Left ventricle myocardium inferior (tissue), 1 donor: ENCODE measurements at regions not wholly inside any gene's neighbourhood (a gene's known extent, or its start where the extent isn't known, plus 50 kb on each side); places are given as distances from the start of the nearest gene placed in this dataset.

Experiments used
- DNase-seq: peaks from one replicate; pipeline ENCODE4 v3.0.0-alpha.2; 2020
- H3K27ac ChIP-seq: fragments of 200-600 bp; replicated peaks from 2 replicates; pipeline ENCODE4 v1.8.0; 2021
- H3K27me3 ChIP-seq: fragments of 200-600 bp; 2 replicates; pipeline ENCODE4 v1.8.0; 2021; ENCODE audit warnings: low read depth
- H3K36me3 ChIP-seq: fragments of 200-600 bp; 2 replicates; pipeline ENCODE4 v1.8.0; 2021
- H3K4me1 ChIP-seq: fragments of 200-600 bp; 2 replicates; pipeline ENCODE4 v1.8.0; 2021
- H3K4me3 ChIP-seq: fragments of 200-600 bp; 2 replicates; pipeline ENCODE4 v1.8.0; 2021; ENCODE audit warnings: mild to moderate bottlenecking, moderate library complexity
- H3K9me3 ChIP-seq: fragments of 200-600 bp; replicated peaks from 2 replicates; pipeline ENCODE4 v1.8.0; 2021
- intact Hi-C: fragments of 100-400 bp; cut with micrococcal nuclease; formaldehyde crosslinking; loops from one replicate; pipeline ENCODE4 v1.11.0; 2022
- TF ChIP-seq, protein P1 (sequence below): fragments of 200-600 bp; IDR thresholded peaks from 2 replicates; pipeline ENCODE4 v1.8.0; 2021; ENCODE audit warnings: antibody characterized with exemption, mild to moderate bottlenecking, borderline replicate concordance
- donor health status: DM: no; HTN: yes; CAD: no; lungs with severe emphysema.

DNA sequence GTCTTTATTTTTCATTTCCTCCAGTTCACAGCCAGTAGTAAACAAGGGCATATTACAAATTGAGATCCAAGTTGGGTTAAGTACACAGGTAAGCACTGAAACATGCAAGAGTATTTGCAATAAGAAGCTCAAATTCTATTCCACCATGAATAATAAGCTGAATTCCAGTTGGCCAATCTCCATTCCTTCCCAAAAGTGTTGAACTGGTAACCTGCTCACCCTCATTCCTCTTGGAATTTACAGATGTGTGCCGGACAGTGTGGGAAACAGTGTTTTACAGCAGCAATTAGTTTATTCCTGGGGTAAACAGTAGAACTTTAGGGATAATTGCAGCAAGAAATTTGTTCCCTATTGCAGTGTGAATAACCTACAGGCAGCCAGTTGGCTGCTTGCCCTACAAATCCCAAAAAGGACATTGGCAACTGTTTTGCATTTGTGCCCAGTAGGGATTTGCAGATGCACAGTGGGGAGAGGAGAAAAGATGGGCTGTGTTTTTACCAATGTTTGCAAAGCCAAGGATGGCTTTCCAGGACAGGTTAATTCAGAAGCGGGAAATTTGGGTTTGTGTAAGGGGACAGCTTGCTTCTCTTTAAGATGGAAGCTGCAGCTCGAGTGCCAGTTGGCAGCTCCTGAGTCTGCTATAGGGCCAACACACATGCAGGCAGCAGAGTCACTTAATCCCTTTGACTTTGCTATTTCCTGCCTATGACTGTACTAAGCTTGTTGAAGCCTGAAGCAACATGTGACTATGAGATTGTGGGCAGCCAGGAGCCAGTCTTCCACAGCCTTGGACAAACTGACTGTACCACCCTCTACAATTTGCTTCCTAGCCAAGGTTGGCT, 318.9 kb downstream of the MAP2K6 start:
- H3K9me3 ChIP-seq, result peaks cover 16% of the 10 kb centered on the region
- H3K27me3 ChIP-seq, result no peaks in the 10 kb centered on the region
- intact Hi-C loops, result no loop called here
- no peaks in the 10 kb centered on the region for H3K36me3 ChIP-seq
- H3K4me3 ChIP-seq, result no peak overlapping the region
- H3K27ac ChIP-seq, result peak overlapping the region; percentile 41
- H3K4me1 ChIP-seq, result peaks cover 31% of the 10 kb centered on the region
- TF ChIP-seq, protein P1, sequence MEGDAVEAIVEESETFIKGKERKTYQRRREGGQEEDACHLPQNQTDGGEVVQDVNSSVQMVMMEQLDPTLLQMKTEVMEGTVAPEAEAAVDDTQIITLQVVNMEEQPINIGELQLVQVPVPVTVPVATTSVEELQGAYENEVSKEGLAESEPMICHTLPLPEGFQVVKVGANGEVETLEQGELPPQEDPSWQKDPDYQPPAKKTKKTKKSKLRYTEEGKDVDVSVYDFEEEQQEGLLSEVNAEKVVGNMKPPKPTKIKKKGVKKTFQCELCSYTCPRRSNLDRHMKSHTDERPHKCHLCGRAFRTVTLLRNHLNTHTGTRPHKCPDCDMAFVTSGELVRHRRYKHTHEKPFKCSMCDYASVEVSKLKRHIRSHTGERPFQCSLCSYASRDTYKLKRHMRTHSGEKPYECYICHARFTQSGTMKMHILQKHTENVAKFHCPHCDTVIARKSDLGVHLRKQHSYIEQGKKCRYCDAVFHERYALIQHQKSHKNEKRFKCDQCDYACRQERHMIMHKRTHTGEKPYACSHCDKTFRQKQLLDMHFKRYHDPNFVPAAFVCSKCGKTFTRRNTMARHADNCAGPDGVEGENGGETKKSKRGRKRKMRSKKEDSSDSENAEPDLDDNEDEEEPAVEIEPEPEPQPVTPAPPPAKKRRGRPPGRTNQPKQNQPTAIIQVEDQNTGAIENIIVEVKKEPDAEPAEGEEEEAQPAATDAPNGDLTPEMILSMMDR, result no peak
- DNase-seq, result peak; percentile 22

DNA sequence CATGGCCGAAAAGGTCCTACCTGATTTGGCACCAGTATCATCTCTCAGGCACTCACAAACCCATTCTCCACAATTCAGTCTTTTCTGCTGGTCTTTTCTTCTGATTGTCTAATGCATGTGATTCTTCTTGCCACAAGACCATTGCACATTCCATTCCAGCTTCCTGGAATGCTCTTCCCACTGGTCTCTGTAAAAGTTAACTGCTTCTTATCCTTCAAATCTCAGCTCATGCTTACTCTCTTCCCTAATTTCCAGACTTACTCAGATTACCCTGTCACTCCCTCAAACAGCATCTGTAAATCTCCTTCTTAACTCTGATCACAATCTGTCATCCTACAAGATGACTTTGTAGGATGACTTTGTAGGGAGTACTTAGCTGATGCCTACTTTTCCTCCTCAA, 320.2 kb downstream of the MAP2K6 start:
- peaks cover 26% of the 10 kb centered on the region for H3K9me3 ChIP-seq
- H3K27ac ChIP-seq, result no peak overlapping the region
- H3K4me1 ChIP-seq, result peaks cover 19% of the 10 kb centered on the region
- TF ChIP-seq, protein P1, result no peak
- intact Hi-C loops, result no loop called here
- no peaks in the 10 kb centered on the region for H3K36me3 ChIP-seq
- H3K27me3 ChIP-seq, result no peaks in the 10 kb centered on the region
- no peak overlapping the region for H3K4me3 ChIP-seq
- no peak for DNase-seq

DNA sequence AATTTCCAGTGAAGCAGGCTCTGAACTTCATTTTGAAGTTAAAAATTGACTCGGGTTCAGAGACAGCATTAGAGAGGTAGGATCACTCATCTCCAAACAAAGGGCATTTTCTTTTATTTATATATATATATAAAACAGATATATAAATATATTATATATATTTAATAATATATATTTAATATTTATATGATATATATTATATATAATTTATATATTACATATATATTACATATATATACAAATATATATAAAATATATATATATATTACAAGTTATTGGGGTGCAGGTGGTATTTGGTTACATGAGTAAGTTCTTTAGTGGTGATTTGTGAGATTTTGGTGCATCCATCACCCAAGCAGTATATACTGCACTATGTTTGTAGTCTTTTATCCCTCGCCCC, 320.8 kb downstream of the MAP2K6 start:
- no peak for DNase-seq
- TF ChIP-seq, protein P1, result no peak
- H3K36me3 ChIP-seq, result no peaks in the 10 kb centered on the region
- H3K27ac ChIP-seq, result no peak overlapping the region
- peaks cover 29% of the 10 kb centered on the region for H3K9me3 ChIP-seq
- intact Hi-C loops, result no loop called here
- no peaks in the 10 kb centered on the region for H3K27me3 ChIP-seq
- H3K4me1 ChIP-seq, result peaks cover 19% of the 10 kb centered on the region
- no peak overlapping the region for H3K4me3 ChIP-seq

DNA sequence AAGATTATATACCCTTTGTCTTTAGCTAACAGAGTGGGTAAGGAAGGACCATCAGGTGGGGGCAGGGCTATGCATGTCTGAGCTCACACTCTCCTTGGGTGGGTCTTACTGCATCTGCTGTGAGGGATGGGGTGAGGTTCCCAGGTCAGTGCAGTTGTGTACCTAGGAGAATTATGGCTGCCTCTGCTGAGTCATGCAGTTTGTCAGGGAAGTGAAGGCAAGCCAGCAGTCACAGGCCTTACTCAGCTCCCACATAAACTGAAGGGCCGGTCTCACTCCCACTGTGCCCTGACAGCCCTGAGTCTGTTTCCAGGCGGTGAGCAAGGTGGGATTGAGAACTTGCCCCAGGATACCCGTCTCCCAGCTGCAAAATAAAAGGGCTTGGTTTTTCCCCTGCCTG, 328.6 kb downstream of the MAP2K6 start:
- Histone ChIP-seq H3K4me1 (no peaks in the 10 kb centered on the region), H3K36me3 (no peaks in the 10 kb centered on the region), H3K4me3 (no peak overlapping the region), H3K27ac (no peak overlapping the region), H3K27me3 (no peaks in the 10 kb centered on the region), H3K9me3 (peaks cover 13% of the 10 kb centered on the region)
- TF ChIP-seq, protein P1, result no peak
- intact Hi-C loops, result no loop called here
- DNase-seq, result no peak

DNA sequence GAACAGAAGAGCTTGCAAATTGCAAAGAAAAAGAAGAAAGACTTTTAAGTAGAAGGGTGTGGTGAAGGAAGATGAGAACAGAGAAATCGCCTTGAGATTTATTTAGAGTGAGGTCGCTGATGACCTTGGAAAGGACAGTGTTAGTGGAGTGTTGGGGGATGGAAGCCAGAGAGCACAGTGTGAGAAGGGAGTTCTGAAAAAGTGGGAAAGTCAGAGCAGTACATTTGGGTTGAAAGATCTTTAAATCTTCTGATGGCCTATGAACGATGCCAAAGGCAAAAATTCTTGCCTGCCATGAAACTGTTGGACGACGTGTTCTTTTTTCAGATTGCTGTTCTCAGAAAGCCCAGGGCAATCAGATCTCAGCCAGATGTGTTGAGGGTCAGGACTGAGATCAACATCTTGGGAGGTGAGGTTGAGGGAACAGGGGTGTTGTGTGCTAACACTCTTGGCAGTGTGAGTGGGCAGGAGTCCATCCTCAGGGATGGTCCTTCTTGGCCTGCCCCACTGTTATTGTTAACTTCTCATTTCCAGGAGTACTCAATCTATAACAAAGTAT, 330.1 kb downstream of the MAP2K6 start:
- intact Hi-C loops, result no loop called here
- no peak overlapping the region for H3K27ac ChIP-seq
- H3K4me1 ChIP-seq, result no peaks in the 10 kb centered on the region
- H3K4me3 ChIP-seq, result no peak overlapping the region
- no peaks in the 10 kb centered on the region for H3K27me3 ChIP-seq
- TF ChIP-seq, protein P1, result no peak
- peaks cover 3% of the 10 kb centered on the region for H3K9me3 ChIP-seq
- no peaks in the 10 kb centered on the region for H3K36me3 ChIP-seq
- no peak for DNase-seq
